Activated CD4-positive, alpha-beta memory T cell treated with anti-CD3 and anti-CD28 coated beads for 36 hours (primary cell): ENCODE measurements at regions not wholly inside any gene's neighbourhood (a gene's known extent, or its start where the extent isn't known, plus 50 kb on each side); places are given as distances from the start of the nearest gene placed in this dataset.
"Not testable (repeated sequence)": the region's sequence is repeated elsewhere in the genome, so short reads cannot be mapped to it uniquely, and the experiment has no call there.

Source experiments
- CTCF ChIA-PET: fragments of 350-600 bp; sonication (Branson Sonifier 250); formaldehyde crosslinking; loops from one replicate; lab custom pipeline; 2021; ENCODE audit warnings: antibody characterized with exemption, inconsistent platforms; lab: Charles Lee
- POLR2A ChIA-PET: fragments of 350-600 bp; sonication (Branson Sonifier 250); formaldehyde crosslinking; loops from one replicate; lab custom pipeline; 2021; ENCODE audit warnings: antibody characterized with exemption; lab: Charles Lee
- DNase-seq: peaks from one replicate; pipeline ENCODE4 v3.0.0-alpha.2; 2020
- H3K27ac Mint-ChIP-seq: one replicate; pipeline ENCODE4 v1.8.0; 2021; ENCODE audit warnings: mixed read lengths
- H3K27me3 Mint-ChIP-seq: one replicate; pipeline ENCODE4 v1.8.0; 2021; ENCODE audit warnings: mixed read lengths
- H3K36me3 Mint-ChIP-seq: one replicate; pipeline ENCODE4 v1.8.0; 2021; ENCODE audit warnings: mixed read lengths
- H3K4me1 Mint-ChIP-seq: one replicate; pipeline ENCODE4 v1.8.0; 2021; ENCODE audit warnings: low read depth, mixed read lengths
- H3K4me3 Mint-ChIP-seq: one replicate; pipeline ENCODE4 v1.8.0; 2021; ENCODE audit warnings: mild to moderate bottlenecking, mixed read lengths
- H3K9me3 Mint-ChIP-seq: one replicate; pipeline ENCODE4 v1.8.0; 2021; ENCODE audit warnings: mixed read lengths
- intact Hi-C: fragments of 100-400 bp; cut with micrococcal nuclease; formaldehyde crosslinking; loops from one replicate; pipeline ENCODE4 v1.15.1; 2023

DNA sequence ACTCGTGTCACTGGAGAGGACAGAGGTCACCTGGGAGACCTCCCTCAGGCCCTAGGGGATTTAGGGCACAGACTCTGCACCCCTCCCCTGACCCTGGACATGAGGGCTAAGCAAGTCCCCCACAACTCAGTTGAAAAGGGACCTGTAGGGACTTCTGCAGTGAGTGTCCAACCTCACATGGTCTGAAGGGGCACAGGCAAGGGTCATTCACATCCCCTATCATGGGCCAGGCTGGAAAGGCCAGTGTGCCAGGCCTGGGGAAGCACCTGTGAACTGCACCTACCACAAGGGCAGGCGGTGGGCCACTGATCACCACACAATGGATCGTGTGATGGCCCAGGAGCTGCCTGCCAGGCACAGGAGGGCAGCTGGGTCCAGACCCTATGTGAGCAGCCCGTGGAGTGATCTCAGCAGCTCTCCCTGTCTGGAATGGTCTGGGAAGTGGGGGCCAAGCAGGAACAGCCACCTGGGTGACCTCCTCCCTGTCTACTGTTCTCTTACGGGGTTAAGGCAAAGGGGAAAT lies 1502.6 kb upstream of the TPTE start:
- H3K27me3 Mint-ChIP-seq, CTCF ChIA-PET, H3K4me1 Mint-ChIP-seq, DNase-seq, H3K36me3 Mint-ChIP-seq, intact Hi-C loops, POLR2A ChIA-PET, H3K4me3 Mint-ChIP-seq, H3K27ac Mint-ChIP-seq, H3K9me3 Mint-ChIP-seq: not testable (repeated sequence)

DNA sequence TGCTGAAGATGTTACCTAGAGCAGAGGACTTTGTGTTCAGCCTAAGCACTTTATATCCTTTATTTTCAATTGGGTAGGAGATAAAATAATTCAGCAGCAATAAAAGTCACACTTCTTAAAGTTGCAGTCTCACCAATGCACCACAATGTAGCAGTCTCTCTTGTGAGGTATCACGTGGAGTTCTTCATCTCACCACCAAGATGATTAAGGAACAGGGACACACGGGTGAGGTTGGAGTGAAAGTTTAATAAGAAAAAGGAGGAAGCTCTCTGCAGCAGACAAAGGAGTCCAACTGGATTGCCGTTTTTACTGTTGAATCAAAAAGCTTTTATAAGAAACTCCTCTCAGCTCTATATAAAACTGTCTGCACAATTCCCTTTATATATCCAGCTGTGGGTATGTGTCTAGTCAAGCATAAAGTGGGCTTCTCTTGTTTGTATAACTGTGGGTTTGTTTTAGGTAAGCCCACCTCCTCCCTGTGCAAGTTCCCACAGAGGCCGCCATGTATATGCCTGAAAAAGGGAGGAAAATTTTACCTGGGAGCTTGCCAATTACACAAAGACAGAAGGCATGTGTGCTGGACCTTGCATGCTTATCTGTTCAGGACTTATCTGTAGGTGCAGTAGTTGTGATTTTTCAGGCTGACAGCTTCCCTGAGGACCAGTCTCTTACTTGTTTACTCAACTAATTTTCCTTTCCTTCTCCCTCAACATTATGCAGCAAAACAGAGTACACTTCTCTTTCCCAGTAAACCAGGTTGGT lies 1497.2 kb upstream of the TPTE start:
- H3K4me1 Mint-ChIP-seq, H3K27ac Mint-ChIP-seq, H3K9me3 Mint-ChIP-seq, POLR2A ChIA-PET, H3K4me3 Mint-ChIP-seq, H3K27me3 Mint-ChIP-seq, CTCF ChIA-PET, intact Hi-C loops, H3K36me3 Mint-ChIP-seq, DNase-seq: not testable (repeated sequence)

GRCh38 chr21:9026729-9027416 lies 1494.5 kb upstream of the TPTE start:
- H3K4me1 Mint-ChIP-seq, POLR2A ChIA-PET, CTCF ChIA-PET, H3K9me3 Mint-ChIP-seq, H3K4me3 Mint-ChIP-seq, intact Hi-C loops, H3K27ac Mint-ChIP-seq, DNase-seq, H3K27me3 Mint-ChIP-seq, H3K36me3 Mint-ChIP-seq: not testable (repeated sequence)

DNA sequence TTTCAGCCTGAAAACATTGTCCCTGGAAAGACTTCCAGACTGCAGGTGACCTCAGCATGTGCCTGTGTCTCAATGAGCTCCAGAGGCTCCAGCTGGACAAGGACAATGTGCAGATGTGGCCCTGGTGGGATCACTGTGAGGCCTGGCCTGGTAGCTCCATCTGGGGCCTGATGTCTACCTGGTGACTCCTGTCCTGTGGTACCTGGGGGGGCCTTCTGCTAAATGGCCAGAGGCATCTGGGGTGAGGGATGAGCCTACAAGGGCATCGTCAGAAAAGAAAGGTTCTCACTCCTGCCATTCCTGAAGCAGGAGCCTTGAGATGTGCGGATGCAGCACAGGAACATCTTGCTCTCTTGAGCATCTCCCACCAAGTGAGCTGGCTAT lies 1494.0 kb upstream of the TPTE start:
- H3K36me3 Mint-ChIP-seq, H3K27me3 Mint-ChIP-seq, POLR2A ChIA-PET, DNase-seq, H3K4me1 Mint-ChIP-seq, intact Hi-C loops, H3K4me3 Mint-ChIP-seq, H3K9me3 Mint-ChIP-seq, CTCF ChIA-PET, H3K27ac Mint-ChIP-seq: not testable (repeated sequence)

DNA sequence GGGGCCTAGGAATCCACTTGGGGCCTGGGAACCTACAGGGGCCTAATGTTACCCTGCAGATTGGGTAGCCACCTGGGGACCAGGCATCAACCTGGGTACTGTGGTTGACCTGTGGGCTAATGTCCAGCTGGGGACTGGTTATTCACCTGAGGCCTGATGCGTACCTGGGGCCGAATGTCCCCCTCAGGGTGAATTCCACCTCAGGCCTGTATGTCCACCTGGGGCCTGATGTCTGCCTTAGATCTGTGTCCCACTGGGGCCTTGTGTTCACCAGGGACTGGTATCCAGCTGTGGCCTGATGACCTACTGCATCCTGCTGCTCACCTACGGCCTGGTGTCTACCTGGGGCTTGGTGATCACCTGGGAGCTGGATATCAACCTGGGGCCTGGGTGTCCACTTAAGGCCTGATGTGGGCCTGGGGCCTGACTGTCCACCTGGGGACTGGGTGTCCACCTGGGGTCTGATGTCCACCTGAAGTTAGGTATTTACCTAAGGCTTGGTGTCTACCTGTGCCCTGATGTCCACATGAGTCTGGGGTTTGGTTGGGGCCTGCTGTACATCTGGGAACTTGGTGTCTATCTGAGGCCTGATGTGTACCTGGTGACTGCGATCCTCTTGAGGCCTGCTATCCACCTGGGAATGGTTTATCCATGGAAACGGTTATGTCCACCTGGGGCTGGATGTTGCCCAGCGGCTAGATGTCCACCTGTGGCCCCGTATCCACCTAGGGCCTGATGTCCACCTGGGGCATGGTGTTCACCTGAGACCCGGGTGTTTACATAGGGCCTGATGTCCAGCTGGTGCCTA lies 1492.6 kb upstream of the TPTE start:
- DNase-seq, H3K4me3 Mint-ChIP-seq, H3K27ac Mint-ChIP-seq, H3K4me1 Mint-ChIP-seq, H3K36me3 Mint-ChIP-seq, intact Hi-C loops, H3K9me3 Mint-ChIP-seq, POLR2A ChIA-PET, CTCF ChIA-PET, H3K27me3 Mint-ChIP-seq: not testable (repeated sequence)

- H3K4me3 Mint-ChIP-seq, H3K27me3 Mint-ChIP-seq, CTCF ChIA-PET, H3K27ac Mint-ChIP-seq, H3K9me3 Mint-ChIP-seq, POLR2A ChIA-PET, H3K4me1 Mint-ChIP-seq, DNase-seq, intact Hi-C loops, H3K36me3 Mint-ChIP-seq: not testable (repeated sequence)
These were observed 1491.2 kb upstream of the TPTE start for GRCh38 chr21:9030141-9030665.

GRCh38 chr21:9031482-9032374 lies 1489.7 kb upstream of the TPTE start:
- H3K36me3 Mint-ChIP-seq, CTCF ChIA-PET, H3K27ac Mint-ChIP-seq, H3K9me3 Mint-ChIP-seq, intact Hi-C loops, H3K4me1 Mint-ChIP-seq, POLR2A ChIA-PET, H3K27me3 Mint-ChIP-seq, H3K4me3 Mint-ChIP-seq, DNase-seq: not testable (repeated sequence)

- CTCF ChIA-PET, H3K27me3 Mint-ChIP-seq, H3K4me3 Mint-ChIP-seq, H3K4me1 Mint-ChIP-seq, DNase-seq, POLR2A ChIA-PET, H3K27ac Mint-ChIP-seq, H3K9me3 Mint-ChIP-seq, intact Hi-C loops, H3K36me3 Mint-ChIP-seq: not testable (repeated sequence)
These were observed 1488.8 kb upstream of the TPTE start for GRCh38 chr21:9032547-9032946.

- H3K9me3 Mint-ChIP-seq, H3K36me3 Mint-ChIP-seq, H3K27me3 Mint-ChIP-seq, intact Hi-C loops, H3K27ac Mint-ChIP-seq, H3K4me1 Mint-ChIP-seq, POLR2A ChIA-PET, DNase-seq, H3K4me3 Mint-ChIP-seq, CTCF ChIA-PET: not testable (repeated sequence)
These were observed 1488.1 kb upstream of the TPTE start for GRCh38 chr21:9033295-9033694.

DNA sequence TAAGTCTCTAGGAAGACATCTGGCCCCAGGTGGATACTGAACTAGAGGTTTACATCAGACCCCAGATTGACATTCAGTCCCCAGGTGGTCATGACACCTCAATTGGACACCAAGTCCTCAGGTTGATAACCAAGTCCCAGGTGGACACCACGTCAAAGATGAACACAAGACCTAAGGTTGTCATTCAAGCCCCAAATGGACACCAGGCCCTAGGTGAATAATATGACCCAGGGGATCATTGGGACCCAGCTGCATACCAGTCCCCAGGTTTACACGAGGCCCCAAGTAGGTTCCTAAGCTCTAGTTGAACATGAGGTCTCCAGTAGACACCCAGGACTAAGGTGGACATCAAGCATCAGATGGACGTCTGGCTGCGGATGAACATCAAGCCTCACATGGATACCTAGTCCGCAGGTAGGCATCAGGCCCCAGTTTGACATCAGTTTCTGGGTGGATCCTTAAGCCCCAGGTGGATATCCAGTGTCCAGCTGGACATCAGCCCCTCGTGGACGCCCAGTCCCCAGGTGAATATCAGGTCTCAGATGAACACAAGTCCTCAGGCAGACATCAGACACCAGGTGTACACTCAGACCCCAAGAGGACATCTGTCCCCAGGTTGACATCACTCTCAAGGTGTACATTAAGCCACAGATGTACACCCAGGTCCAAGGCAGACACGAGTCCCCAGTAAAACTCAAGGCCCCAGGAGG lies 1486.7 kb upstream of the TPTE start:
- H3K36me3 Mint-ChIP-seq, intact Hi-C loops, H3K27ac Mint-ChIP-seq, H3K9me3 Mint-ChIP-seq, H3K4me1 Mint-ChIP-seq, DNase-seq, H3K4me3 Mint-ChIP-seq, H3K27me3 Mint-ChIP-seq, POLR2A ChIA-PET, CTCF ChIA-PET: not testable (repeated sequence)

DNA sequence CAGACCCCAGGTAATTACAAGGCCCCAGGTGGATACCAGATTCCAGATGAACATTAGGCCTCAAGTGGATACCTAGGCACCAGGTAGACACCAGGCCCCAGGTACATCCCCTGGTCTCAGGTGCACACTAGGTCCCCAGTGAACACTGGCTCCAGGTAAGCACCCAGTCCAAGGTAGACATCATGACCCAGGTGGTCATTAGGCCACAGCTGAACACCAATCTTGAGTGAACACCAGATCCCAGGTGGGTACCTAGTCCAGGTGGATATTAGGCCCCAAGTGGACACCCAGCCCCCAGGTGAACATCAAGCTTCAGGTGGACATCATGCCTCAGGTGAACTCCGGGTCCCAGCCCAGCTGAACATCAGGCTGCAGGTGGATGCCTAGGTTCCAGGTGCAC lies 1486.2 kb upstream of the TPTE start:
- H3K27ac Mint-ChIP-seq, intact Hi-C loops, H3K27me3 Mint-ChIP-seq, H3K36me3 Mint-ChIP-seq, H3K9me3 Mint-ChIP-seq, CTCF ChIA-PET, POLR2A ChIA-PET, H3K4me1 Mint-ChIP-seq, H3K4me3 Mint-ChIP-seq, DNase-seq: not testable (repeated sequence)
